ENCODE measurements at regions not wholly inside any gene's neighbourhood (a gene's known extent, or its start where the extent isn't known, plus 50 kb on each side); places are given as distances from the start of the nearest gene placed in this dataset.
"Not testable (repeated sequence)": the region's sequence is repeated elsewhere in the genome, so short reads cannot be mapped to it uniquely, and the experiment has no call there.

GRCh38 chr5:101783241-101784013 is 512.7 kb downstream of the SLCO4C1 start:
- TF ChIP-seq CTCF (IDR thresholded peaks at IDR 0.05): no peak
- no peak overlapping the region for H3K27ac ChIP-seq
- H3K4me1 ChIP-seq: no peaks in the 10 kb centered on the region
- H3K4me3 ChIP-seq: no peak overlapping the region
- no peaks in the 10 kb centered on the region for H3K27me3 ChIP-seq
- no peak for DNase-seq
- intact Hi-C loops (cut with DNase I; ENCODE audit: low total_unique reads): no loop called here
- H3K9me3 ChIP-seq: no peaks in the 10 kb centered on the region
- no peaks in the 10 kb centered on the region for H3K36me3 ChIP-seq

- H3K9me3 ChIP-seq: no peaks in the 10 kb centered on the region
- H3K36me3 ChIP-seq: no peaks in the 10 kb centered on the region
- no peak for DNase-seq
- no peak overlapping the region for H3K4me3 ChIP-seq
- TF ChIP-seq POLR2A (IDR thresholded peaks at IDR 0.05) (no peak), CTCF (IDR thresholded peaks at IDR 0.05) (no peak)
- intact Hi-C loops (cut with DNase I; ENCODE audit: low total_unique reads): no loop called here
- H3K4me1 ChIP-seq: no peaks in the 10 kb centered on the region
- no peak overlapping the region for H3K27ac ChIP-seq
- H3K27me3 ChIP-seq: no peaks in the 10 kb centered on the region
Measured at GRCh38 chr5:101782352-101783103, 513.6 kb downstream of the SLCO4C1 start.

GRCh38 chr5:101751105-101751504 is 545.0 kb downstream of the SLCO4C1 start:
- no peak overlapping the region for H3K4me3 ChIP-seq
- no peaks in the 10 kb centered on the region for H3K36me3 ChIP-seq
- H3K27me3 ChIP-seq: no peaks in the 10 kb centered on the region
- DNase-seq: no peak
- no peaks in the 10 kb centered on the region for H3K4me1 ChIP-seq
- no peak for TF ChIP-seq POLR2A (IDR thresholded peaks at IDR 0.05)
- no peak for TF ChIP-seq CTCF (IDR thresholded peaks at IDR 0.05)
- intact Hi-C loops (cut with DNase I; ENCODE audit: low total_unique reads): no loop called here
- no peak overlapping the region for H3K27ac ChIP-seq
- H3K9me3 ChIP-seq: no peaks in the 10 kb centered on the region

DNA sequence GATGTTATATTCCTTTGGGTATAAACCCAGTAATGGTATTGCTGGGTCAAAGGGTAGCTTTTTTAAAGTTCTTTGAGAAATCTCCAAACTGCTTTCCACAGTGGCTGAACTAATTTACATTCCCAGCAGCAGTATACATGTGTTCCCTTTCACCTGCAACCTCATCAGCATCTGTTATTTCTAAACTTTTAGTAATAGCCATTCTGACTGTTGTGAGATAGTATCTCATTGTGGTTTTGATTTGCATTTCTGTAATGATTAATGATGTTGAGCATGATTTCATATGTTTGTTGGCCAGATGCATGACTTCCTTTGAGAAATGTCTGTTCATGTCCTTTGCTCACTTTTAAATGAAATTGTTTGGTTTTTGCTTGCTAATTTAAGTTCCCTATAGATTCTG is 553.1 kb downstream of the SLCO4C1 start:
- H3K4me3 ChIP-seq; H3K9me3 ChIP-seq; DNase-seq; intact Hi-C loops (cut with DNase I; ENCODE audit: low total_unique reads); H3K27me3 ChIP-seq; H3K36me3 ChIP-seq; H3K4me1 ChIP-seq; H3K27ac ChIP-seq: not testable (repeated sequence)

DNA sequence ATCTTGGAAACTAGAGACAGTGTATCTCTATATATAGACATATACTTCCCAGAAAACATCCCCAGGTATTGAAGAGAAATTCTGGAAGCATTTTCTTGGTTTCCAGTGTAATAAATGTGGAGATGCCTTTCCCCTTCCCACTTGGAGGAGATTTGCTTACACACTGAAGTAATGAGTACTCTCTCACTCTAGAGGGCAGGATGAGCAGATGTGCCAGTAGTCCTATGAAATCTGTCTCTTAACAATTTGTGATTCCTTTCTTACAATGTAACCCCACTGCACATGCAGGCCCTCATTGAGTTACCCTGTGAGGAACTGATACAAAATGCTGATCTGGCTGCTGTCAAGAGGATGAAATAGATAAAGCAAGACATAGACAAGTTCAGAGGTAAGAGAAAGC is 567.2 kb downstream of the SLCO4C1 start:
- no peaks in the 10 kb centered on the region for H3K9me3 ChIP-seq
- H3K4me1 ChIP-seq: no peaks in the 10 kb centered on the region
- H3K36me3 ChIP-seq: no peaks in the 10 kb centered on the region
- no peak overlapping the region for H3K4me3 ChIP-seq
- TF ChIP-seq CTCF (IDR thresholded peaks at IDR 0.05) (no peak), POLR2A (IDR thresholded peaks at IDR 0.05) (no peak)
- H3K27me3 ChIP-seq: no peaks in the 10 kb centered on the region
- intact Hi-C loops (cut with DNase I; ENCODE audit: low total_unique reads): no loop called here
- DNase-seq: no peak
- no peak overlapping the region for H3K27ac ChIP-seq

Data from uterus (tissue), 3 donors.